ENCODE measurements at regions not wholly inside any gene's neighbourhood (a gene's known extent, or its start where the extent isn't known, plus 50 kb on each side); places are given as distances from the start of the nearest gene placed in this dataset.

DNA sequence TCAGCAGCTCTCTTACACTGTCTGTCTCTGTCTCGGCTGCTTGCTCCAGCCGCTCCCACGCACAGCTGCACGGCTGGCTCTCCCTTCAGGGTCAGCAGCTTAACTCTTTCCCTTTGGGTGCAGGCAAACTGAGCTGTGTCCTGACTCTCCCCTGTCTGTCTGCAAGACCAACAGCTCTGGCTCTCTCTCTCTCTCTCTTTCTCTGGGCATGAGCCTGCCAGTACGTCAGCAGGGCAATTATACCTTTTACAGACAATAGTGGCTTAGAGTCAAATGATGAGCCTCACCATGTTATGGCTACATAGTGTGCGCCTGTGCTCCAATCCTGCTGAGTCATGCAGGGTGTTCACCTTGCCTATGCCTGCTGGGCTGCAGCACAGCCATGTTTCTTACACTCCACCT is 120.5 kb upstream of the DDHD1 start:
- 87% methylated on average over 6 of the region's 6 CpGs; no CpG with 5 or more reads in 1 of the 2 experiments for WGBS, 2 experiments (ENCODE audit: extremely low coverage in 1 of 2, insufficient coverage in 1 of 2, insufficient read length in 1 of 2, insufficient replicate concordance in 2 of 2, low coverage in 1 of 2, low lambda C conversion rate in 2 of 2, missing lambda C conversion rate in 1 of 2)
- Histone ChIP-seq H3K23me2 (ENCODE audit: low read depth, low read length) (no peaks in the 10 kb centered on the region), H3K79me2 (ENCODE audit: control insufficient read depth in 1 of 2, insufficient read depth in 2 of 2, low read length in 2 of 2) (no peaks in the 10 kb centered on the region), H3K4me1 (replicated peaks in 1 of 4; ENCODE audit: control insufficient read depth in 3 of 4, insufficient read depth in 4 of 4, low read length in 3 of 4) (no peaks in the 10 kb centered on the region), H4K91ac (replicated peaks; ENCODE audit: insufficient read length, low read length) (no peak overlapping the region), H3K27me3 (replicated peaks in 1 of 4; ENCODE audit: control insufficient read depth in 3 of 4, extremely low read depth in 1 of 4, insufficient read depth in 3 of 4, low read length in 3 of 4) (no peaks in the 10 kb centered on the region), H2BK20ac (ENCODE audit: low read length) (no peak overlapping the region), H2BK12ac (ENCODE audit: low read depth, low read length) (no peak overlapping the region), H3K4me2 (ENCODE audit: insufficient read depth in 1 of 2, low read depth in 2 of 2, low read length in 2 of 2) (no peak overlapping the region), H2AFZ (ENCODE audit: low read length) (no peak overlapping the region), H2AK5ac (ENCODE audit: low read depth, low read length) (no peak overlapping the region), H3K14ac (ENCODE audit: insufficient read length) (no peak overlapping the region), H3K18ac (ENCODE audit: extremely low read depth, low read length) (no peak overlapping the region), H2BK15ac (ENCODE audit: low read length) (no peak overlapping the region), H3K56ac (replicated peaks; ENCODE audit: insufficient read length, low read depth, low read length) (no peak overlapping the region), H3K36me3 (ENCODE audit: control insufficient read depth in 2 of 4, insufficient read depth in 4 of 4, low read length in 3 of 4) (no peaks in the 10 kb centered on the region), H3K27ac (ENCODE audit: low read depth, low read length) (no peak overlapping the region), H4K8ac (ENCODE audit: extremely low read depth, insufficient read depth, low read length) (no peak overlapping the region), H3K79me1 (ENCODE audit: low read depth, low read length) (no peaks in the 10 kb centered on the region; the same call in 1 of the 2 replicates), H4K5ac (ENCODE audit: insufficient read length, low read depth, low read length) (no peak overlapping the region), H2BK5ac (ENCODE audit: low read depth, low read length) (no peak overlapping the region), H3K23ac (ENCODE audit: insufficient read length) (no peak overlapping the region), H3K9me3 (ENCODE audit: insufficient read depth in 2 of 2, low read depth in 1 of 2, low read length in 1 of 2) (peaks cover 5 to 9% of the 10 kb centered on the region in 2 experiments; a peak in 3 of 4 replicates), H3K9ac (replicated peaks in 1 of 4; ENCODE audit: extremely low read depth in 1 of 4, low read depth in 3 of 4, low read length in 3 of 4) (no peak overlapping the region), H2BK120ac (replicated peaks; ENCODE audit: low read depth, low read length) (no peak overlapping the region), H3K4me3 (ENCODE audit: extremely low read depth in 1 of 4, insufficient read depth in 2 of 4, low read depth in 3 of 4, low read length in 4 of 4) (no peak overlapping the region), H4K20me1 (replicated peaks in 1 of 2; ENCODE audit: control insufficient read depth in 1 of 2, insufficient read depth in 2 of 2, low read length in 2 of 2) (no peaks in the 10 kb centered on the region), H3K4ac (replicated peaks; ENCODE audit: insufficient read length, low read depth, low read length) (no peak overlapping the region)
- no peak for FAIRE-seq
- CTCF ChIA-PET (ENCODE audit: partially characterized antibody), result interaction anchor here (0.6 to 1.6 kb wide), 4 partner anchors 14 to 367 kb away, joined by 3 to 6 read pairs (median 4); no protein-coding TSS in a partner anchor
- POLR2A ChIA-PET (ENCODE audit: partially characterized antibody), result no interaction called here
- no peak for DNase-seq (ENCODE audit: low read depth in 1 of 2, low spot score in 2 of 2)
- no peak for TF ChIP-seq ZNF274 (IDR thresholded peaks at IDR 0.05; ENCODE audit: borderline replicate concordance, extremely low read depth, low read length)
- no peak for TF ChIP-seq POU5F1 (IDR thresholded peaks at IDR 0.05; ENCODE audit: low read depth, low read length)
- TF ChIP-seq EGR1 (IDR thresholded peaks at IDR 0.05; ENCODE audit: borderline replicate concordance, low read depth, low read length), result no peak
- no peak for TF ChIP-seq POLR2A (IDR thresholded peaks at IDR 0.05; ENCODE audit: control extremely low read depth in 1 of 2, low read depth in 2 of 2, low read length in 2 of 2)
- no peak for TF ChIP-seq KDM5A (IDR thresholded peaks at IDR 0.05; ENCODE audit: low read length)
- no peak for TF ChIP-seq PHF8 (conservative IDR thresholded peaks at IDR 0.05; ENCODE audit: low read depth, low read length)
- no peak for TF ChIP-seq EZH2 (IDR thresholded peaks at IDR 0.05; ENCODE audit: low read depth, low read length, severe bottlenecking)
- no peak for TF ChIP-seq GABPA (IDR thresholded peaks at IDR 0.05; ENCODE audit: borderline replicate concordance, insufficient read depth, low read length)

Data from H1 (cell line).